ENCODE measurements at regions not wholly inside any gene's neighbourhood (a gene's known extent, or its start where the extent isn't known, plus 50 kb on each side); places are given as distances from the start of the nearest gene placed in this dataset.

GRCh38 chr10:36393801-36394200, 731.6 kb upstream of the ANKRD30A start:
- DNase-seq (no peak), ATAC-seq (no peak)
- Mint-ChIP-seq H3K27me3 (no peaks in the 10 kb centered on the region), H3K4me3 (no peak overlapping the region), H3K4me1 (ENCODE audit: low read depth) (no peaks in the 10 kb centered on the region), H3K27ac (no peak overlapping the region), H3K36me3 (ENCODE audit: low read depth) (no peaks in the 10 kb centered on the region), H3K9me3 (peaks cover 3% of the 10 kb centered on the region)
- intact Hi-C loops (cut with micrococcal nuclease): no loop called here
- ChIA-PET CTCF (no interaction called here), POLR2A (no interaction called here)
- TF ChIP-seq CTCF (IDR thresholded peaks at IDR 0.05): no peak

GRCh38 chr10:36391405-36391804, 734.0 kb upstream of the ANKRD30A start:
- intact Hi-C loops (cut with micrococcal nuclease): no loop called here
- ATAC-seq: no peak
- Mint-ChIP-seq H3K9me3 (peaks cover 2% of the 10 kb centered on the region), H3K4me1 (ENCODE audit: low read depth) (no peaks in the 10 kb centered on the region), H3K4me3 (no peak overlapping the region), H3K27ac (no peak overlapping the region), H3K36me3 (ENCODE audit: low read depth) (no peaks in the 10 kb centered on the region), H3K27me3 (no peaks in the 10 kb centered on the region)
- no peak for DNase-seq
- POLR2A ChIA-PET: no interaction called here
- CTCF ChIA-PET: no interaction called here
- TF ChIP-seq CTCF (IDR thresholded peaks at IDR 0.05): no peak

- no peaks in the 10 kb centered on the region for H3K36me3 Mint-ChIP-seq (ENCODE audit: low read depth)
- ChIA-PET CTCF (no interaction called here), POLR2A (no interaction called here)
- intact Hi-C loops (cut with micrococcal nuclease): no loop called here
- H3K4me3 Mint-ChIP-seq: no peak overlapping the region
- no peak for TF ChIP-seq CTCF (IDR thresholded peaks at IDR 0.05)
- DNase-seq (no peak), ATAC-seq (no peak)
- no peaks in the 10 kb centered on the region for H3K27me3 Mint-ChIP-seq
- no peaks in the 10 kb centered on the region for H3K4me1 Mint-ChIP-seq (ENCODE audit: low read depth)
- no peak overlapping the region for H3K27ac Mint-ChIP-seq
- peaks cover 2% of the 10 kb centered on the region for H3K9me3 Mint-ChIP-seq
Observed at GRCh38 chr10:36390221-36390620, 735.2 kb upstream of the ANKRD30A start.

- ATAC-seq (no peak), DNase-seq (no peak)
- ChIA-PET CTCF (no interaction called here), POLR2A (no interaction called here)
- H3K27ac Mint-ChIP-seq: no peak overlapping the region
- no peak overlapping the region for H3K4me3 Mint-ChIP-seq
- no peaks in the 10 kb centered on the region for H3K36me3 Mint-ChIP-seq (ENCODE audit: low read depth)
- no peaks in the 10 kb centered on the region for H3K4me1 Mint-ChIP-seq (ENCODE audit: low read depth)
- intact Hi-C loops (cut with micrococcal nuclease): no loop called here
- H3K9me3 Mint-ChIP-seq: peaks cover 2% of the 10 kb centered on the region
- no peak for TF ChIP-seq CTCF (IDR thresholded peaks at IDR 0.05)
- H3K27me3 Mint-ChIP-seq: no peaks in the 10 kb centered on the region
Observed at GRCh38 chr10:36388166-36388565, 737.2 kb upstream of the ANKRD30A start.

- no peak for DNase-seq
- CTCF ChIA-PET: no interaction called here
- H3K4me3 Mint-ChIP-seq: no peak overlapping the region
- no peaks in the 10 kb centered on the region for H3K36me3 Mint-ChIP-seq (ENCODE audit: low read depth)
- intact Hi-C loops (cut with micrococcal nuclease): no loop called here
- H3K27me3 Mint-ChIP-seq: no peaks in the 10 kb centered on the region
- no peaks in the 10 kb centered on the region for H3K4me1 Mint-ChIP-seq (ENCODE audit: low read depth)
- no peak for ATAC-seq
- no peak overlapping the region for H3K27ac Mint-ChIP-seq
- no peak for TF ChIP-seq CTCF (IDR thresholded peaks at IDR 0.05)
- H3K9me3 Mint-ChIP-seq: peaks cover 4% of the 10 kb centered on the region
- POLR2A ChIA-PET: no interaction called here
Observed at GRCh38 chr10:36385693-36386092, 739.7 kb upstream of the ANKRD30A start.
